Panc1 (cell line): ENCODE measurements at regions not wholly inside any gene's neighbourhood (a gene's known extent, or its start where the extent isn't known, plus 50 kb on each side); places are given as distances from the start of the nearest gene placed in this dataset.

Experiments used
- ATAC-seq: fragments of 200-7000 bp; cut with Tn5 transposase; 2 replicates; pipeline ENCODE4 v1.9.1; 2020; ENCODE audit warnings: mild to moderate bottlenecking, moderate library complexity
- BruUV-seq: library from RNA; stranded (reverse); fragments of 400-500 nt; replicated peaks from 2 replicates; lab custom pipeline; 2021; lab: Mats Ljungman, UMichigan
- CTCF ChIA-PET: fragments of 300-600 bp; sonication (Branson Sonifier 250); formaldehyde crosslinking; loops from one replicate; lab custom pipeline; 2022; ENCODE audit warnings: antibody characterized with exemption; lab: Charles Lee
- POLR2A ChIA-PET: fragments of 300-600 bp; sonication (Branson Sonifier 250); formaldehyde crosslinking; loops from one replicate; lab custom pipeline; 2022; ENCODE audit warnings: antibody characterized with exemption; lab: Charles Lee
- DNase-seq: peaks from one replicate; pipeline ENCODE4 v3.0.0-alpha.2; 2010; ENCODE audit warnings: low read depth, low spot score
- H3K27ac ChIP-seq: 2 replicates; pipeline ENCODE4 v1.5.1; 2011; ENCODE audit warnings: mild to moderate bottlenecking, low read length, inconsistent platforms
- H3K27me3 ChIP-seq: fragments of 200-500 bp; sonication (Bioruptor generic); 2 replicates; pipeline ENCODE4 v1.6.0; 2014; ENCODE audit warnings: low read length, inconsistent platforms; ENCODE audit not compliant: control insufficient read depth, insufficient read depth
- H3K36me3 ChIP-seq: fragments of 200-500 bp; sonication (Bioruptor generic); 2 replicates; pipeline ENCODE4 v1.5.1; 2014; ENCODE audit warnings: inconsistent platforms, mild to moderate bottlenecking, low read length, moderate library complexity; ENCODE audit not compliant: control insufficient read depth, insufficient read depth
- H3K4me1 ChIP-seq: 2 replicates; pipeline ENCODE4 v1.5.1; 2011; ENCODE audit warnings: inconsistent platforms, mild to moderate bottlenecking, low read length, moderate library complexity; ENCODE audit not compliant: control insufficient read depth, insufficient read depth
- H3K4me3 ChIP-seq, 2 experiments: 2 replicates each; pipeline ENCODE4 v1.5.1; 2011 to 2012; ENCODE audit warnings: low read depth in 2 of 2, low read length in 2 of 2, mild to moderate bottlenecking in 2 of 2, inconsistent platforms in 1 of 2, moderate library complexity in 1 of 2
- H3K9me3 ChIP-seq: fragments of 200-500 bp; sonication (Bioruptor generic); 2 replicates; pipeline ENCODE4 v1.5.1; 2014; ENCODE audit warnings: low read depth, mild to moderate bottlenecking, inconsistent platforms, low read length, moderate library complexity; ENCODE audit not compliant: control insufficient read depth, insufficient read depth
- POLR2AphosphoS5 ChIP-seq: IDR thresholded peaks from 2 replicates; pipeline ENCODE4 v1.6.1; 2012; ENCODE audit warnings: mild to moderate bottlenecking, low read depth, low read length, moderate library complexity
- SIN3A ChIP-seq: IDR thresholded peaks from 2 replicates; pipeline ENCODE4 v1.6.1; 2012; ENCODE audit warnings: low read depth, mild to moderate bottlenecking, low read length, moderate library complexity, borderline replicate concordance; ENCODE audit not compliant: insufficient read depth
- TCF7L2 ChIP-seq: IDR thresholded peaks from 2 replicates; pipeline ENCODE4 v1.6.1; 2011; ENCODE audit warnings: mild to moderate bottlenecking, low read depth, low read length, inconsistent platforms
- in situ Hi-C: cut with HindIII; loops from 2 replicates; pipeline ENCODE4 v1.10.0; 2016; ENCODE audit warnings: low sequenced_read_pairs, low pct_unique_long_range_greater_than_20kb
- intact Hi-C: fragments of 100-400 bp; cut with micrococcal nuclease; formaldehyde crosslinking; loops from one replicate; pipeline ENCODE4 v1.10.0; 2022; ENCODE audit not compliant: unreplicated experiment
- TF ChIP-seq, protein P1 (sequence below), 2 experiments: IDR thresholded peaks; 2 replicates each; pipeline ENCODE4 v1.6.1; 2011 to 2012; ENCODE audit warnings: low read depth in 2 of 2, control low read depth in 1 of 2, low read length in 1 of 2, mild to moderate bottlenecking in 1 of 2, moderate library complexity in 1 of 2; ENCODE audit not compliant: insufficient read depth in 1 of 2
- TF ChIP-seq, protein P2 (sequence below): fragments of 450-650 bp; IDR thresholded peaks from 2 replicates; pipeline ENCODE4 v1.5.1; 2017; ENCODE audit warnings: mild to moderate bottlenecking

DNA sequence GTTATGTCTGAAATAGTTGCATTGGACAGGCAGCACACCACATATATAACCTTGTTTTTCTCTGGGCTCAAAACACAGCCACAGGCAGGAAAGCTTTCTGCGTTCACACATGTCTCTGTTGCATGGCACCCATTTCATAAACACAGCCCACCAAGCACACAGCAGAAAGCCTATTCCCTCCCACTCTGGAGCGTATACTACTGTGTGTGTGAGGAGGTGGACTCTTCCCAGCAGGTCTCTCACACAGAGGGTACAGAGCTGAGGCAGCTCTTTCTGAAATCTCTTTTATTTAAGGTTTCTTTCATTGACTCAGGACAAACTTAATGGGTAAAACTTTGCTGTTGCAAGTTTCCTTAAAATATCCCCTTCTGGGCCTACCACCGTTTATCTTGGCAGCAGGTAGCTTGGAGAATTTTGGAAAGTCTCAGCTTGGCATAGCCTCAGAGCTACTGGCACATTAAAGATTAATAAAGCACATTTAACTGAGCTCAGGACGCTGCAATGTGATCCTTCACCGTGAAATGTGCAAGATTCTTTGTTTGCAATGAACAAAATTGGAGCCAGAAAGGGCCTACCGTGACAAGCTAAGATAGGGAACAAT is 105.1 kb upstream of the NCKAP5 start:
- POLR2A ChIA-PET, result no interaction called here

DNA sequence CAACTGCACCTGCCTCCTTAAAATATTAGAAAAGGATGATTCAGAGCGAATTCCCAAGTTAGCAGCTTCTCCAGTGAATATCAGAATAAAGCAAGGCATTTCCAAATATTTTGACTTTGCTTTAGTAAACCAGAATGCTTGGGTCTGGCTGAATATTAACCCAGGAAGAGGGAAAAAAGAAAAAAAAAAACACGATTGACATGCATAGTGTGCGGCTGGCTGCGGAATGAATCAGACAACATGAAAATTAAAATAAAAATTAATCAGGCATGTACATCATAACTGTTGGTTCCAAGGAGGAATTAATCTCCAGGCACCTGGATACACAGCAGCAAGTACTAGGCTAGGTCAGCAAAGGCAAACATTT is 105.8 kb upstream of the NCKAP5 start:
- Histone ChIP-seq H3K4me1 (no peaks in the 10 kb centered on the region), H3K27ac (no peak overlapping the region), H3K36me3 (no peaks in the 10 kb centered on the region), H3K4me3 (no peak overlapping the region), H3K9me3 (peaks cover 2% of the 10 kb centered on the region), H3K27me3 (no peaks in the 10 kb centered on the region)
- intact Hi-C loops, result no loop called here
- DNase-seq (no peak), ATAC-seq (no peak)
- TF ChIP-seq POLR2AphosphoS5 (no peak), TCF7L2 (no peak), SIN3A (no peak)
- TF ChIP-seq, protein P1, sequence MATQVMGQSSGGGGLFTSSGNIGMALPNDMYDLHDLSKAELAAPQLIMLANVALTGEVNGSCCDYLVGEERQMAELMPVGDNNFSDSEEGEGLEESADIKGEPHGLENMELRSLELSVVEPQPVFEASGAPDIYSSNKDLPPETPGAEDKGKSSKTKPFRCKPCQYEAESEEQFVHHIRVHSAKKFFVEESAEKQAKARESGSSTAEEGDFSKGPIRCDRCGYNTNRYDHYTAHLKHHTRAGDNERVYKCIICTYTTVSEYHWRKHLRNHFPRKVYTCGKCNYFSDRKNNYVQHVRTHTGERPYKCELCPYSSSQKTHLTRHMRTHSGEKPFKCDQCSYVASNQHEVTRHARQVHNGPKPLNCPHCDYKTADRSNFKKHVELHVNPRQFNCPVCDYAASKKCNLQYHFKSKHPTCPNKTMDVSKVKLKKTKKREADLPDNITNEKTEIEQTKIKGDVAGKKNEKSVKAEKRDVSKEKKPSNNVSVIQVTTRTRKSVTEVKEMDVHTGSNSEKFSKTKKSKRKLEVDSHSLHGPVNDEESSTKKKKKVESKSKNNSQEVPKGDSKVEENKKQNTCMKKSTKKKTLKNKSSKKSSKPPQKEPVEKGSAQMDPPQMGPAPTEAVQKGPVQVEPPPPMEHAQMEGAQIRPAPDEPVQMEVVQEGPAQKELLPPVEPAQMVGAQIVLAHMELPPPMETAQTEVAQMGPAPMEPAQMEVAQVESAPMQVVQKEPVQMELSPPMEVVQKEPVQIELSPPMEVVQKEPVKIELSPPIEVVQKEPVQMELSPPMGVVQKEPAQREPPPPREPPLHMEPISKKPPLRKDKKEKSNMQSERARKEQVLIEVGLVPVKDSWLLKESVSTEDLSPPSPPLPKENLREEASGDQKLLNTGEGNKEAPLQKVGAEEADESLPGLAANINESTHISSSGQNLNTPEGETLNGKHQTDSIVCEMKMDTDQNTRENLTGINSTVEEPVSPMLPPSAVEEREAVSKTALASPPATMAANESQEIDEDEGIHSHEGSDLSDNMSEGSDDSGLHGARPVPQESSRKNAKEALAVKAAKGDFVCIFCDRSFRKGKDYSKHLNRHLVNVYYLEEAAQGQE (IDR thresholded peaks at IDR 0.05; ENCODE audit: insufficient read depth in 1 of 2, low read depth in 2 of 2, low read length in 1 of 2), result no peak
- TF ChIP-seq, protein P2, sequence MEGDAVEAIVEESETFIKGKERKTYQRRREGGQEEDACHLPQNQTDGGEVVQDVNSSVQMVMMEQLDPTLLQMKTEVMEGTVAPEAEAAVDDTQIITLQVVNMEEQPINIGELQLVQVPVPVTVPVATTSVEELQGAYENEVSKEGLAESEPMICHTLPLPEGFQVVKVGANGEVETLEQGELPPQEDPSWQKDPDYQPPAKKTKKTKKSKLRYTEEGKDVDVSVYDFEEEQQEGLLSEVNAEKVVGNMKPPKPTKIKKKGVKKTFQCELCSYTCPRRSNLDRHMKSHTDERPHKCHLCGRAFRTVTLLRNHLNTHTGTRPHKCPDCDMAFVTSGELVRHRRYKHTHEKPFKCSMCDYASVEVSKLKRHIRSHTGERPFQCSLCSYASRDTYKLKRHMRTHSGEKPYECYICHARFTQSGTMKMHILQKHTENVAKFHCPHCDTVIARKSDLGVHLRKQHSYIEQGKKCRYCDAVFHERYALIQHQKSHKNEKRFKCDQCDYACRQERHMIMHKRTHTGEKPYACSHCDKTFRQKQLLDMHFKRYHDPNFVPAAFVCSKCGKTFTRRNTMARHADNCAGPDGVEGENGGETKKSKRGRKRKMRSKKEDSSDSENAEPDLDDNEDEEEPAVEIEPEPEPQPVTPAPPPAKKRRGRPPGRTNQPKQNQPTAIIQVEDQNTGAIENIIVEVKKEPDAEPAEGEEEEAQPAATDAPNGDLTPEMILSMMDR, result no peak
- ChIA-PET CTCF (no interaction called here), POLR2A (no interaction called here)
- in situ Hi-C loops, result no loop called here
- no TSS peak for BruUV-seq

More for the DNA sequence above, 105.1 kb upstream of the NCKAP5 start:
- H3K4me1 ChIP-seq, result no peaks in the 10 kb centered on the region
- no peak overlapping the region for H3K4me3 ChIP-seq
- TF ChIP-seq, protein P2, result no peak
- no peak for TF ChIP-seq POLR2AphosphoS5
- no peak for TF ChIP-seq TCF7L2
- TF ChIP-seq, protein P1 (IDR thresholded peaks at IDR 0.05; ENCODE audit: insufficient read depth in 1 of 2, low read depth in 2 of 2, low read length in 1 of 2), result no peak
- TF ChIP-seq SIN3A, result no peak
- no peak overlapping the region for H3K27ac ChIP-seq
- BruUV-seq, result no TSS peak
- no peaks in the 10 kb centered on the region for H3K27me3 ChIP-seq
- CTCF ChIA-PET, result no interaction called here
- H3K9me3 ChIP-seq, result peaks cover 7% of the 10 kb centered on the region
- intact Hi-C loops, result no loop called here
- in situ Hi-C loops, result no loop called here
- no peaks in the 10 kb centered on the region for H3K36me3 ChIP-seq
- DNase-seq, result no peak
- no peak for ATAC-seq
